GM13976 (cell line): ENCODE measurements at regions not wholly inside any gene's neighbourhood (a gene's known extent, or its start where the extent isn't known, plus 50 kb on each side); places are given as distances from the start of the nearest gene placed in this dataset.

Experiments
- DNase-seq: peaks from one replicate; pipeline ENCODE4 v3.0.0; 2012; ENCODE audit warnings: low spot score
- in situ Hi-C: fragments of 300-500 bp; cut with MboI; formaldehyde crosslinking; loops from one replicate; pipeline ENCODE4 v1.12.0; 2022; ENCODE audit warnings: low sequenced_read_pairs, mixed read lengths, inconsistent platforms; ENCODE audit not compliant: unreplicated experiment
- TF ChIP-seq, protein P1 (sequence below): IDR thresholded peaks from 2 replicates; pipeline ENCODE4 v1.5.1; 2012; ENCODE audit warnings: borderline replicate concordance, mild to moderate bottlenecking; ENCODE audit not compliant: insufficient read depth; ENCODE audit errors: extremely low read depth, missing control alignments, control extremely low read depth

- in situ Hi-C loops, result no loop called here
- DNase-seq, result no peak
- TF ChIP-seq, protein P1, sequence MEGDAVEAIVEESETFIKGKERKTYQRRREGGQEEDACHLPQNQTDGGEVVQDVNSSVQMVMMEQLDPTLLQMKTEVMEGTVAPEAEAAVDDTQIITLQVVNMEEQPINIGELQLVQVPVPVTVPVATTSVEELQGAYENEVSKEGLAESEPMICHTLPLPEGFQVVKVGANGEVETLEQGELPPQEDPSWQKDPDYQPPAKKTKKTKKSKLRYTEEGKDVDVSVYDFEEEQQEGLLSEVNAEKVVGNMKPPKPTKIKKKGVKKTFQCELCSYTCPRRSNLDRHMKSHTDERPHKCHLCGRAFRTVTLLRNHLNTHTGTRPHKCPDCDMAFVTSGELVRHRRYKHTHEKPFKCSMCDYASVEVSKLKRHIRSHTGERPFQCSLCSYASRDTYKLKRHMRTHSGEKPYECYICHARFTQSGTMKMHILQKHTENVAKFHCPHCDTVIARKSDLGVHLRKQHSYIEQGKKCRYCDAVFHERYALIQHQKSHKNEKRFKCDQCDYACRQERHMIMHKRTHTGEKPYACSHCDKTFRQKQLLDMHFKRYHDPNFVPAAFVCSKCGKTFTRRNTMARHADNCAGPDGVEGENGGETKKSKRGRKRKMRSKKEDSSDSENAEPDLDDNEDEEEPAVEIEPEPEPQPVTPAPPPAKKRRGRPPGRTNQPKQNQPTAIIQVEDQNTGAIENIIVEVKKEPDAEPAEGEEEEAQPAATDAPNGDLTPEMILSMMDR, result no peak
Observed at GRCh38 chr3:120544361-120544760, 51.8 kb upstream of the NDUFB4 start.

GRCh38 chr3:120536642-120537041 is 59.5 kb upstream of the NDUFB4 start:
- TF ChIP-seq, protein P1, result no peak
- in situ Hi-C loops, result no loop called here
- DNase-seq, result no peak

DNA sequence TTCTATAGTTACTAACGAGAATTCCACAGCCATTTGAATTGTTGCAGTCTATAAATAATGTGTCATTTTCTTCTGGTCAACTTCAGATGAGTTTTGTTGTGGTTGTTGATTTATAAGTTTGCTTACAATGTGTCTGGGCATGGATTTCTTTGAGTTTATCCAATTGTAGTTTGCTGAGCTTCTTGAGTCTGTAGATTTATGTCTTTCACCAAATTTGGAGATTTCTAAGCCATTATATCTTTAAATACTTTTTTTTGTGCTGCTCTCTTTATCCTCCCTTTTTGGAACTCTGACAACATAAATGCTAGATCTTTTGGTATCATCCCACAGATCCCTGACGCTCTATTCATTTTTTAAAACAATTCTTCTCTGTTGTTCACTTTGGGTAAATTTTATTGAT is 63.2 kb upstream of the NDUFB4 start:
- in situ Hi-C loops, result no loop called here
- no peak for DNase-seq
- TF ChIP-seq, protein P1, result no peak

DNA sequence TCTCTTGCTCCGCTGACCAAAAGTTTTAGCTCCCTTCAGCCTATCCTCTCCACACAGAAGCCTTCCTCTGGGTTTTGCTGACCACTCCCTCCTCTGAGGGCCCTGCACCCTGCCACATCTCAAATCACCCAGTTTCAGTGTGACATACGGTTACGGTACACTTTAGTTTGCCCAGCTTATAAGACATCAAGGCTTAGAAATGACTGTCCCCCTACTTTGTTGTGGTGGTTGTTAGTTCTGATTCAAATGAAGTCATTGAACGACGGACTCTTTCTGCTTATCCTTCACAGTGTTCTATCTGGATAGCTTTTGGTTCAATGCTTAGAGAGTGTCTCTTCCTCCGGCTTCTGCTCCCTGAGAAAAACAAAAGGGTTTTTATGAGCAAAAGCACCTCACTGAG is 68.0 kb upstream of the NDUFB4 start:
- TF ChIP-seq, protein P1, result no peak
- in situ Hi-C loops, result no loop called here

GRCh38 chr3:120526011-120526870 is 69.9 kb upstream of the NDUFB4 start:
- no peak for DNase-seq
- TF ChIP-seq, protein P1, result no peak
- in situ Hi-C loops, result no loop called here

More for the DNA sequence above, 68.0 kb upstream of the NDUFB4 start:
- no peak for DNase-seq

- TF ChIP-seq, protein P1, result no peak
- no peak for DNase-seq
Observed at GRCh38 chr3:120524171-120524923, 71.8 kb upstream of the NDUFB4 start.

More at GRCh38 chr3:120524171-120524923, 71.8 kb upstream of the NDUFB4 start:
- in situ Hi-C loops, result no loop called here
